ENCODE measurements at regions not wholly inside any gene's neighbourhood (a gene's known extent, or its start where the extent isn't known, plus 50 kb on each side); places are given as distances from the start of the nearest gene placed in this dataset.

DNA sequence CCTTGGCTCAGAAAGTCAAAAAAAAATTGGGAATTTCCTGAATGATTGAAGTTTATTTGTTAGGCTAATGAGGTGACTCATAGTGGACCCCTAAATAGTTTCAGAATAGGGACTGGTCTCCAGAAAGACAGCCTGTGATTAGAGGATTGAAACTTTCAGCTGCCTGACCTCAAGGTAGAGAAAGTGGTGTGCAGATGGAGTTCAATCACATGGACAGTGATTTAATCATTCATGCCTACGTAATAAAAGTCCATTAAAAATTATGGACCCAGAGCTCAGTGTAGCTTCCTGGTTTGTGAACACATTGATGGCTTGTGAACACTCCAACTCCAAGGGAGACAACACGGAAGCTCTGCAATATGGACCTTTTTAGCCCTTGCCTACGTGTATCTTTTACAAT lies 533.2 kb upstream of the PCDH9 start:
- TF ChIP-seq POLR2A (IDR thresholded peaks at IDR 0.05) (no peak), EP300 (IDR thresholded peaks at IDR 0.05; ENCODE audit: low read depth) (no peak)
- TF ChIP-seq, protein P1, sequence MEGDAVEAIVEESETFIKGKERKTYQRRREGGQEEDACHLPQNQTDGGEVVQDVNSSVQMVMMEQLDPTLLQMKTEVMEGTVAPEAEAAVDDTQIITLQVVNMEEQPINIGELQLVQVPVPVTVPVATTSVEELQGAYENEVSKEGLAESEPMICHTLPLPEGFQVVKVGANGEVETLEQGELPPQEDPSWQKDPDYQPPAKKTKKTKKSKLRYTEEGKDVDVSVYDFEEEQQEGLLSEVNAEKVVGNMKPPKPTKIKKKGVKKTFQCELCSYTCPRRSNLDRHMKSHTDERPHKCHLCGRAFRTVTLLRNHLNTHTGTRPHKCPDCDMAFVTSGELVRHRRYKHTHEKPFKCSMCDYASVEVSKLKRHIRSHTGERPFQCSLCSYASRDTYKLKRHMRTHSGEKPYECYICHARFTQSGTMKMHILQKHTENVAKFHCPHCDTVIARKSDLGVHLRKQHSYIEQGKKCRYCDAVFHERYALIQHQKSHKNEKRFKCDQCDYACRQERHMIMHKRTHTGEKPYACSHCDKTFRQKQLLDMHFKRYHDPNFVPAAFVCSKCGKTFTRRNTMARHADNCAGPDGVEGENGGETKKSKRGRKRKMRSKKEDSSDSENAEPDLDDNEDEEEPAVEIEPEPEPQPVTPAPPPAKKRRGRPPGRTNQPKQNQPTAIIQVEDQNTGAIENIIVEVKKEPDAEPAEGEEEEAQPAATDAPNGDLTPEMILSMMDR (IDR thresholded peaks at IDR 0.05), result no peak

Measured in transverse colon (tissue), 3 donors.